ENCODE measurements at regions not wholly inside any gene's neighbourhood (a gene's known extent, or its start where the extent isn't known, plus 50 kb on each side); places are given as distances from the start of the nearest gene placed in this dataset.
"Not testable (repeated sequence)": the region's sequence is repeated elsewhere in the genome, so short reads cannot be mapped to it uniquely, and the experiment has no call there.

DNA sequence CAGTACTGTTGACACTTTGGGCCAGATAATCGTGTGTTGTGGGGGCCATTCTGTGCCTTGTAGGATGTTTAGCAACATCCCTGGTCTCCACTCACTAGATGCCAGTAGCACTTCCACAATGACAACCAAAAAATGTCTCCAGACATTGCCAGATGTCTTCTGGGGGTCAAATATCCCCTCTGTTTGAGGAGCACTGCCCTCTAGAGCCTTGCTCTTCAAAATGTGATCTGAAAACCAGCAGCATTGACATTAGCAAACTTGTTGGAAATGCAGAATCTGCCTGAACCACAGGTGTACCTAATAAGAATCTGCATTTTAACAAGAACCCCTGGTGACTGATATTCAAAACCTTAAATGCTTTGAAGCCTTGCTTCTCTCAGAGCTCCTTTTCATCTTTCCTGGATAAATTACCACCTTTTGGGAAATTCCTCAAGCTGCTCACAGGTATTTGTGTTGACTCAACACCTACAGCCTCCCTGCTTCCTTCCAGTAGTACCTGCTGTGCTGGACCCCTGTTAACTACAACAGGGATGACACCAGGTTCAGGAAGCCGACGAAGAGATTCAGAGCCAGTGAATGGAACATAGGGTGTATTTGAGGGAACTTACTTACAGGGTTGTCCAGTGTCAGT, 459.0 kb upstream of the NR3C2 start:
- Histone ChIP-seq H3K4me2 (no peak overlapping the region), H3K9me3 (no peaks in the 10 kb centered on the region), H3K27ac (no peak overlapping the region), H3K4me1 (no peaks in the 10 kb centered on the region), H3K4me3 (no peak overlapping the region)
- WGBS (ENCODE audit: missing lambda C conversion rate): 0% methylated on average over 3 of the region's 3 CpGs
- CTCF ChIA-PET: no interaction called here
- POLR2A ChIA-PET: no interaction called here
- DNase-seq (ENCODE audit: low read depth in 1 of 2, low spot score in 1 of 2) (no peak), ATAC-seq (no peak), FAIRE-seq (no peak)
- TF ChIP-seq RAD21 (conservative IDR thresholded peaks at IDR 0.05 in 1 of 2, IDR thresholded peaks at IDR 0.05 in 1 of 2) (no peak), BHLHE40 (IDR thresholded peaks at IDR 0.05; ENCODE audit: low read depth, low read length) (no peak), PBX3 (IDR thresholded peaks at IDR 0.05) (no peak), CTCF (IDR thresholded peaks at IDR 0.05) (no peak), HOXA7 (CRISPR knock-in tag; IDR thresholded peaks at IDR 0.05) (no peak), GATA3 (IDR thresholded peaks at IDR 0.05; ENCODE audit: borderline replicate concordance) (no peak), MAFK (IDR thresholded peaks at IDR 0.05; ENCODE audit: partially characterized antibody) (no peak), KDM1A (IDR thresholded peaks at IDR 0.05; ENCODE audit: low read depth) (no peak), JUNB (IDR thresholded peaks at IDR 0.05) (no peak)

DNA sequence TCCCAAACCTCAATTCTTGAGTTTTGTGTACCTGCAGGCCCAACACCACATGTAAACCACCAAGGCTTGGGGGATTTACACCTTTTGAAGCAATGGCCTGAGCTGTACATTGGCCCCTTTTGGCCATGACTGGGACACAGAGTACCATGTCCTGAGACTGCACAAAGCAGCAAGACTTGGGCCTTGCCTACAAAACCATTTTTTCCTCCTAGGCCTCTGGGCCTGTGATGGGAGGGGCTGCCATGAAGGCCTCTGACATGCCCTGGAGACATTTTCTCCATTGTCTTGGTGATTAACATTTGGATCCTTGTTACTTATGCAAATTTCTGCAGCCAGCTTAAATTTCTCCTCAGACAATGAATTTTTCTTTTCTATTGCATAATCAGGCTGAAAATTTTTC, 455.9 kb upstream of the NR3C2 start:
- peak; percentile 67 for TF ChIP-seq ZFP36 (IDR thresholded peaks at IDR 0.05; ENCODE audit: borderline replicate concordance, partially characterized antibody)
- H3K9me3 ChIP-seq; POLR2A ChIA-PET; H3K27ac ChIP-seq; DNase-seq (ENCODE audit: low read depth in 1 of 2, low spot score in 1 of 2); CTCF ChIA-PET; ATAC-seq; FAIRE-seq; H3K4me2 ChIP-seq; H3K4me1 ChIP-seq; H3K4me3 ChIP-seq: not testable (repeated sequence)

DNA sequence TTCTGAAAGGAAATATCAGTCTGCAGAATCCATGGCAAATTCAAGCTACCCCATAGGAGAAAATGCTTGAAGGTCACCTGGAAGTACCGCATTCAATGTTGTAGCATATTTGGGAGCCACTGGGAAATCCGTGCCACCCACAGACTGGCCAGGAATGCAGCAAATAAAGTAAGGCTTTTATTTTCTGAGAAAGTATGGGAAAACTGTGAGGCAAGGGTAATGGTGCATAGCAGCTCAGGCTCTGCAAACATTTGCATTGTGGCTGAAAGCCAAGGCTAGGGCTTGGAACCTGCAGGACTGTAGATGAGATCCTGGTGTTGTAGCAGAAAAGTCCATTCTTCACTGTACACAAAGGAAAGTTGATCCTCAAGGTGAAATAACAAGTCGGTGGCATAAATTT, 450.9 kb upstream of the NR3C2 start:
- no peak for ATAC-seq
- no peak for FAIRE-seq
- DNase-seq (ENCODE audit: low read depth in 1 of 2, low spot score in 1 of 2): no peak
- ChIA-PET POLR2A (no interaction called here), CTCF (no interaction called here)
- TF ChIP-seq NR3C1 (IDR thresholded peaks at IDR 0.05): no peak
- no peak for TF ChIP-seq BHLHE40 (IDR thresholded peaks at IDR 0.05; ENCODE audit: low read depth, low read length)
- TF ChIP-seq ZC3H11A (IDR thresholded peaks at IDR 0.05): no peak
- no peak for TF ChIP-seq FOSL2 (IDR thresholded peaks at IDR 0.05)
- TF ChIP-seq FOSL2 (CRISPR knock-in tag; IDR thresholded peaks at IDR 0.05): no peak
- no peak for TF ChIP-seq EP300 (IDR thresholded peaks at IDR 0.05)
- no peak for TF ChIP-seq RCOR1 (IDR thresholded peaks at IDR 0.05; ENCODE audit: low read depth, low read length)
- TF ChIP-seq CEBPB (IDR thresholded peaks at IDR 0.05): no peak
- TF ChIP-seq HOXB13 (CRISPR knock-in tag; IDR thresholded peaks at IDR 0.05; ENCODE audit: low read depth): no peak
- no peak for TF ChIP-seq GATA3 (IDR thresholded peaks at IDR 0.05; ENCODE audit: borderline replicate concordance)
- TF ChIP-seq CBX2 (IDR thresholded peaks at IDR 0.05; ENCODE audit: borderline replicate concordance, low read depth): no peak
- no peak for TF ChIP-seq JUN (IDR thresholded peaks at IDR 0.05)
- no peak for TF ChIP-seq POLR2AphosphoS2 (conservative IDR thresholded peaks at IDR 0.05; ENCODE audit: low read length)
- no peak for TF ChIP-seq FOXS1 (CRISPR knock-in tag; IDR thresholded peaks at IDR 0.05)
- TF ChIP-seq HES2 (IDR thresholded peaks at IDR 0.05): no peak
- H3K4me3 ChIP-seq: no peak overlapping the region
- no peak overlapping the region for H3K4me2 ChIP-seq
- H3K4me1 ChIP-seq: no peaks in the 10 kb centered on the region
- H3K27ac ChIP-seq: no peak overlapping the region
- 3% methylated on average over 3 of the region's 3 CpGs for WGBS (ENCODE audit: missing lambda C conversion rate)
- no peaks in the 10 kb centered on the region for H3K9me3 ChIP-seq
